Mesothelial cell of epicardium (in vitro differentiated cells): ENCODE measurements at regions not wholly inside any gene's neighbourhood (a gene's known extent, or its start where the extent isn't known, plus 50 kb on each side); places are given as distances from the start of the nearest gene placed in this dataset.

Experiments used
- DNase-seq, 2 experiments: peaks; one replicate each; pipeline ENCODE4 v3.0.0; 2021; ENCODE audit warnings: low spot score in 2 of 2; ENCODE audit not compliant: unreplicated experiment in 2 of 2
- H3K27ac Mint-ChIP-seq: 2 replicates; pipeline ENCODE4 v1.8.0; 2021; ENCODE audit warnings: mixed read lengths
- H3K27me3 Mint-ChIP-seq: 2 replicates; pipeline ENCODE4 v1.8.0; 2021; ENCODE audit warnings: low read depth, mixed read lengths
- H3K36me3 Mint-ChIP-seq: 2 replicates; pipeline ENCODE4 v1.8.0; 2021; ENCODE audit warnings: mixed read lengths
- H3K4me1 Mint-ChIP-seq: 2 replicates; pipeline ENCODE4 v1.8.0; 2021; ENCODE audit warnings: mixed read lengths
- H3K4me3 Mint-ChIP-seq: 2 replicates; pipeline ENCODE4 v1.8.0; 2021; ENCODE audit warnings: mild to moderate bottlenecking, moderate library complexity, mixed read lengths
- H3K9me3 Mint-ChIP-seq: 2 replicates; pipeline ENCODE4 v1.8.0; 2021; ENCODE audit warnings: mixed read lengths
- CTCF ChIP-seq: fragments of 200-600 bp; sonication (generic); IDR thresholded peaks from one replicate; pipeline ENCODE4 v1.5.0; 2021; ENCODE audit warnings: antibody characterized with exemption; ENCODE audit not compliant: unreplicated experiment

- peaks cover 23% of the 10 kb centered on the region for H3K4me1 Mint-ChIP-seq
- TF ChIP-seq CTCF, result no peak
- no peak for DNase-seq
- H3K27ac Mint-ChIP-seq, result no peak overlapping the region
- H3K9me3 Mint-ChIP-seq, result peaks cover 4% of the 10 kb centered on the region
- no peak overlapping the region for H3K4me3 Mint-ChIP-seq
- no peaks in the 10 kb centered on the region for H3K36me3 Mint-ChIP-seq
- H3K27me3 Mint-ChIP-seq, result no peaks in the 10 kb centered on the region
Observed at GRCh38 chr5:163964671-163965070, 459.3 kb downstream of the MAT2B start.

- H3K27me3 Mint-ChIP-seq, result no peaks in the 10 kb centered on the region
- peaks cover 1% of the 10 kb centered on the region for H3K36me3 Mint-ChIP-seq
- H3K27ac Mint-ChIP-seq, result no peak overlapping the region
- H3K4me1 Mint-ChIP-seq, result peaks cover 23% of the 10 kb centered on the region
- H3K9me3 Mint-ChIP-seq, result peaks cover 2% of the 10 kb centered on the region
- H3K4me3 Mint-ChIP-seq, result no peak overlapping the region
- TF ChIP-seq CTCF, result no peak
- DNase-seq, result no peak
Observed at GRCh38 chr5:163967268-163967667, 461.8 kb downstream of the MAT2B start.

- no peak overlapping the region for H3K27ac Mint-ChIP-seq
- H3K9me3 Mint-ChIP-seq, result peaks cover 5% of the 10 kb centered on the region
- TF ChIP-seq CTCF, result no peak
- peaks cover 3% of the 10 kb centered on the region for H3K36me3 Mint-ChIP-seq
- no peak overlapping the region for H3K4me3 Mint-ChIP-seq
- H3K27me3 Mint-ChIP-seq, result no peaks in the 10 kb centered on the region
- no peak for DNase-seq
- H3K4me1 Mint-ChIP-seq, result peaks cover 23% of the 10 kb centered on the region
Observed at GRCh38 chr5:163968651-163969050, 463.2 kb downstream of the MAT2B start.

GRCh38 chr5:163976696-163977095 is 471.3 kb downstream of the MAT2B start:
- no peaks in the 10 kb centered on the region for H3K4me1 Mint-ChIP-seq
- peaks cover 20% of the 10 kb centered on the region for H3K9me3 Mint-ChIP-seq
- DNase-seq, result no peak
- H3K4me3 Mint-ChIP-seq, result no peak overlapping the region
- no peaks in the 10 kb centered on the region for H3K27me3 Mint-ChIP-seq
- H3K27ac Mint-ChIP-seq, result no peak overlapping the region
- TF ChIP-seq CTCF, result no peak
- peaks cover 6% of the 10 kb centered on the region for H3K36me3 Mint-ChIP-seq

- no peak for DNase-seq
- Mint-ChIP-seq H3K27me3 (no peaks in the 10 kb centered on the region), H3K27ac (no peak overlapping the region)
Observed at GRCh38 chr5:163978897-163979296, 473.5 kb downstream of the MAT2B start.

More at GRCh38 chr5:163978897-163979296, 473.5 kb downstream of the MAT2B start:
- no peak for TF ChIP-seq CTCF
- no peaks in the 10 kb centered on the region for H3K4me1 Mint-ChIP-seq
- H3K4me3 Mint-ChIP-seq, result no peak overlapping the region
- H3K36me3 Mint-ChIP-seq, result peaks cover 2% of the 10 kb centered on the region
- peaks cover 15% of the 10 kb centered on the region for H3K9me3 Mint-ChIP-seq
